GM23338 (cell line): ENCODE measurements at regions not wholly inside any gene's neighbourhood (a gene's known extent, or its start where the extent isn't known, plus 50 kb on each side); places are given as distances from the start of the nearest gene placed in this dataset.

Experiments used
- CTCF ChIP-seq, 2 experiments: fragments of 200-600 bp in 1 of 2; sonication (generic) in 1 of 2; conservative IDR thresholded peaks; 2 replicates each; pipeline versions ENCODE4 v1.5.1 to v1.6.1; 2016 to 2017; ENCODE audit warnings: antibody characterized with exemption in 2 of 2, low read depth in 2 of 2, mild to moderate bottlenecking in 2 of 2, moderate library complexity in 1 of 2
- POLR2AphosphoS5 ChIP-seq: IDR thresholded peaks from 2 replicates; pipeline ENCODE4 v1.6.1; 2016; ENCODE audit warnings: antibody characterized with exemption, low read depth
- ZNF114 ChIP-seq: fragments of 250-450 bp; sonication (Bioruptor Pico); IDR thresholded peaks from 2 replicates; pipeline ENCODE4 v1.5.0; 2020; ENCODE audit warnings: mild to moderate bottlenecking, moderate library complexity

GRCh38 chr5:153014194-153014593, 476.3 kb upstream of the GRIA1 start:
- TF ChIP-seq CTCF (conservative IDR thresholded peaks at IDR 0.05; ENCODE audit: low read depth in 2 of 2) (no peak), POLR2AphosphoS5 (no peak), ZNF114 (CRISPR knock-in tag) (no peak)
